Kidney epithelial cell (primary cell): ENCODE measurements at regions not wholly inside any gene's neighbourhood (a gene's known extent, or its start where the extent isn't known, plus 50 kb on each side); places are given as distances from the start of the nearest gene placed in this dataset.

ENCODE experiments used
- DNase-seq: peaks from one replicate; pipeline ENCODE4 v3.0.0-alpha.2; 2010; ENCODE audit warnings: low read depth
- H3K27me3 ChIP-seq: 2 replicates; pipeline ENCODE4 v1.6.0; 2011; ENCODE audit warnings: low read length; ENCODE audit not compliant: control insufficient read depth, insufficient read depth
- H3K36me3 ChIP-seq: 2 replicates; pipeline ENCODE4 v1.5.1; 2011; ENCODE audit warnings: low read length; ENCODE audit not compliant: control insufficient read depth, insufficient read depth
- H3K4me3 ChIP-seq: 2 replicates; pipeline ENCODE4 v1.5.1; 2011; ENCODE audit warnings: low read depth, mild to moderate bottlenecking, control low read depth, low read length
- TF ChIP-seq, protein P1 (sequence below): IDR thresholded peaks from 2 replicates; pipeline ENCODE4 v1.5.1; 2011; ENCODE audit warnings: mild to moderate bottlenecking, moderate library complexity, low read length, control low read depth, inconsistent platforms; ENCODE audit not compliant: insufficient read depth, poor library complexity, severe bottlenecking

DNA sequence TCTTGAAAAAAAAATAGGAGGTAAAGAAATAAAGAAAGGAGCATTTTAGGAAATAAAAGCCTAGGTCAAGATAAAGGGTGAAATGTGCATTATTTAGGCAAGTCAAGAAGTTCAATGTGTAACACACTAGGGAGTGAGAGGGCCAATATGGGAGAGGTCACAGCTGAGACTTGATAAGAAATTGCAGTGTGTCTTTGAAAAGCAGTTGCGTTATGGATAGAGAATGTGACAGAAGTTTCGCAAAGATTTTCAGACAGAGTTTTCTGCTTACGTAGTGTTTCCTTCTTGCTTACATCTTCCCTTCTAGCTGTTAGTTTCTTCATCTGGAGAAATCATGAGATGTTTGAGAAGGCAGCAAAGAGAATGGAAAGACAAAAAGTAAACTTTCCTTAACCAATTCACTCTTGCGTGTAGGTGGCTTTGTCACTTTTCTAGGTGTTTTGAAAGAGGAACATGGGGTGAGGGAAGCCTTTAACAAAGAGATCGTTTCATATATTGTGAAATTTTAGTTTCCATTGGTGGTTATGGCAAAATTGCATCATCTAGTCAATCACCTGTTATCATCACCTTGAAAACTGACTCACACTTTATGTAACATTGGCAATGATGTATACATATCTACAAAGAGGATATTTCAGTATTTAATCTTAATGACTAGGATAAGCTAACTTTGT, 975.5 kb downstream of the OLFM4 start:
- no peak for DNase-seq
- TF ChIP-seq, protein P1, sequence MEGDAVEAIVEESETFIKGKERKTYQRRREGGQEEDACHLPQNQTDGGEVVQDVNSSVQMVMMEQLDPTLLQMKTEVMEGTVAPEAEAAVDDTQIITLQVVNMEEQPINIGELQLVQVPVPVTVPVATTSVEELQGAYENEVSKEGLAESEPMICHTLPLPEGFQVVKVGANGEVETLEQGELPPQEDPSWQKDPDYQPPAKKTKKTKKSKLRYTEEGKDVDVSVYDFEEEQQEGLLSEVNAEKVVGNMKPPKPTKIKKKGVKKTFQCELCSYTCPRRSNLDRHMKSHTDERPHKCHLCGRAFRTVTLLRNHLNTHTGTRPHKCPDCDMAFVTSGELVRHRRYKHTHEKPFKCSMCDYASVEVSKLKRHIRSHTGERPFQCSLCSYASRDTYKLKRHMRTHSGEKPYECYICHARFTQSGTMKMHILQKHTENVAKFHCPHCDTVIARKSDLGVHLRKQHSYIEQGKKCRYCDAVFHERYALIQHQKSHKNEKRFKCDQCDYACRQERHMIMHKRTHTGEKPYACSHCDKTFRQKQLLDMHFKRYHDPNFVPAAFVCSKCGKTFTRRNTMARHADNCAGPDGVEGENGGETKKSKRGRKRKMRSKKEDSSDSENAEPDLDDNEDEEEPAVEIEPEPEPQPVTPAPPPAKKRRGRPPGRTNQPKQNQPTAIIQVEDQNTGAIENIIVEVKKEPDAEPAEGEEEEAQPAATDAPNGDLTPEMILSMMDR = no peak
- H3K27me3 ChIP-seq = no peaks in the 10 kb centered on the region
- H3K36me3 ChIP-seq = no peaks in the 10 kb centered on the region
- H3K4me3 ChIP-seq = no peak overlapping the region

DNA sequence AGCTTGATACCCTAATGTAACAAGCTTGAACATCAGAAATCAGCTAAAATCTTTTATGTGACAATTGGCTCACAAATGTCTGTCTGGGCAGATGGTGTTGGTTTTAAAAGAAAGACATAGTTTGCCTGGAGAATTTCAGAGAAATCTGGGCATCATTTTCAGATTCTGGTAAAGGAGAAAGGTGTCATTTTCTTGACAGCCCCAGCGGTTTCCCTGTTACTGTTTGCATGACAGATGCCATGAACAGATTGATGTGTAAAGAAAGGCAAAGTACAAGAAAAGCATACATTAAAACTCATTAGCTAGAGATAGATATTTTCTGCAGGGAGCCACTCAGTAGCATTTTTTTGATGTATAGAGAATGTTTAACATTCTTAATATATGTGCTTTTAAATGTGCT, 987.9 kb downstream of the OLFM4 start:
- no peak for DNase-seq
- Histone ChIP-seq H3K4me3 (no peak overlapping the region), H3K27me3 (no peaks in the 10 kb centered on the region), H3K36me3 (no peaks in the 10 kb centered on the region)
- TF ChIP-seq, protein P1 = no peak

DNA sequence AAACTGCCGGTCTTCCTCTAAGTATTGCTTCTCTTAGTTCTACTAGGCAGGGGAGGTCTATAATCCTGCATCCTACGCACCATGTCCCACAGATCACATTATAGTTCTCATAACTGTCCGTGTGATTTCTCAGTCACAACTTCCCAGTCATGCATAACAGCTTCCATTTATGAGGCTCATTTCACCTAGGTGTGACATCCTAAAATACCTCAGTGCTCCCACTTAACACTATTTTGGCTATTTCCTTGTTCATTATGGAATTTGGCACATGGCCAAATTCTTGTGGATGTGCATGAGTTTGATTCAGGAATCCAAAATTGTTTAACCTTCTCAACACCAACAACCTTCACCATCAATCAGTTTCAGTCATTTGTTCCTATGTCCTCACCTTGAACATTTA, 989.9 kb downstream of the OLFM4 start:
- Histone ChIP-seq H3K4me3 (no peak overlapping the region), H3K36me3 (no peaks in the 10 kb centered on the region), H3K27me3 (no peaks in the 10 kb centered on the region)
- DNase-seq = no peak
- TF ChIP-seq, protein P1 = no peak

DNA sequence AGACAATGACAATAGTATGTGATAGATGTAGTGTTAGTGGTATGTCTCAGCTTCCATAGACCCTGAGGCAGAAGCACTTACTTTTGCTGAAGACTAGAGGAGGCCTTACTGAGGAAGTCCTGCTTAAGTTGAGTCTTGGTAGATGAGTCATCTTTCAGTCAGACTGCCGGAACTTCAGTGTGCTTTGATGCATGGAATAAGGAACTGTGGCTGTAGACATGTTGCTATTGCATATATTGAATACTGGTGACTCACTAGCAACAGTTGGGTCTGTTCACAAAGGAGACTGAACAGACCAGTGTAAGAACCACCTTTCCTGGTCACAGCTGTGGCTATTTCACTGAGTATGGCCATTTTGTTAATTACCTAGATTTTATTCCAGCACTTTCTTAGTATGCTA, 1000.6 kb downstream of the OLFM4 start:
- Histone ChIP-seq H3K36me3 (no peaks in the 10 kb centered on the region), H3K4me3 (no peak overlapping the region), H3K27me3 (no peaks in the 10 kb centered on the region)
- TF ChIP-seq, protein P1 = no peak
- peak; percentile 99 for DNase-seq

DNA sequence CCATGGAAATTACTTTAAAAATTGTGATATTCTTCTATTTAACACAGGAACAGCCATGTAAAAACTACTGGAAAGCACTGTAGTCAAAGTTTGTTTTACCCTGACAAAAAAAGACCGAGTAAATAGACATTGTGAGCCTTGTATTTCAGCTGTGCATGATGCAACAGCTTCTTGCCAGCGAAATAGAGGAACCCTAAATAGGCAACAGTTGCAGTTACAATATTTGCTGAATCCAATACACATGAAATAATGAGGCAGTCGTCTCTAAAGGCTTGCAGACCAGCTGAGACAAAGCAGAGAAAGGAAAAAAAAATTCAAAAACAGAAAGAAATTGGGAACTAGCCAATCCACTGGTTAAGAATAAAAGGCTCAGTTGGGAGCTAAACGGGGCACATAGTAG, 1001.1 kb downstream of the OLFM4 start:
- DNase-seq = no peak
- Histone ChIP-seq H3K27me3 (no peaks in the 10 kb centered on the region), H3K36me3 (no peaks in the 10 kb centered on the region), H3K4me3 (no peak overlapping the region)
- TF ChIP-seq, protein P1 = no peak

DNA sequence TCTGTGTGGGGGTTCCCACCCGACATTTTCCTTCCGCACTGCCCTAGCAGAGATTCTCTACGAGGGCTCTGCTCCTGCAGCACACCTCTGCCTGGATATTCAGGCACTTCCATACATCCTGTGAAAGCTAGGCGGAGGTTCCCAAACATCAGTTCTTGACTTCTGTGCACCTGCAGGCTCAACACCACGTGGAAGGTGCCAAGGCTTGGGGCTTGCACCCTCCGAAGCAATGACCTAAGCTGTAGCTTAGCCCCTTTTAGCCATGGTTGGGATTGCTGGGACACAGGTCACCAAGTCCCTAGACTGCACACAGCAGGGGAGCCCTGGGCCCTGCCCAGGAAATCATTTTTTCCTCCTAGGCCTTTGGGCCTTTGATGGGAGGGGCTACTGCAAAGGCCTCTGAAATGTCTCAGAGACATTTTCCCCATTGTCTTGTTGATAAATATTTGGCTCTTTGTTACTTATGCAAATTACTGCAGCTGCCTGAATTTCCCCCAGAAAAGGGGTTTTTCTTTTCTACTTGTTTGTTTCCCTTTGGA, 1004.8 kb downstream of the OLFM4 start:
- Histone ChIP-seq H3K36me3 (no peaks in the 10 kb centered on the region), H3K4me3 (no peak overlapping the region), H3K27me3 (no peaks in the 10 kb centered on the region)
- TF ChIP-seq, protein P1 = no peak
- DNase-seq = no peak
